GM12872 (cell line): ENCODE measurements at regions not wholly inside any gene's neighbourhood (a gene's known extent, or its start where the extent isn't known, plus 50 kb on each side); places are given as distances from the start of the nearest gene placed in this dataset.

ENCODE experiments used
- TF ChIP-seq, protein P1 (sequence below): IDR thresholded peaks from 3 replicates; pipeline ENCODE4 v1.5.1; 2011; ENCODE audit warnings: low read depth, mild to moderate bottlenecking, low read length, moderate library complexity; ENCODE audit not compliant: insufficient read depth

DNA sequence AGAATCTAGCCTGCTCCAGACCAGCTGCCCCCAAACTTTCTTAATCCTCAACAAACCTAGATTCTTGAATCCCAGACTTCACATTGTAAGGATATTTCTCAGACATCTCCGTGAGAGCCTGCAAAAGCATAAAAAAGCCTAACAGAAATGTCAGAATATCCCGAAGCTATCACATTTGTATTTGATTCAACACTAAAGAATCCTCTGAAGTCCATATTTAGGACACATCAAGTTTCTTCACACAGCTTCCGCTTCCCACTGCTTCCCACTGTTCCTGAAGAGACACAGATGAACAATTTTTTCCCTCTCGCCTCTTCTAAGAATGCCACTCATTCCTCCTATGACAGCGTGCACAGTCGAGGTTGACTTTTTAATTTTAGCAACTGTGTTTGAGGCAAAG is 396.2 kb upstream of the IGFBP3 start:
- TF ChIP-seq, protein P1, sequence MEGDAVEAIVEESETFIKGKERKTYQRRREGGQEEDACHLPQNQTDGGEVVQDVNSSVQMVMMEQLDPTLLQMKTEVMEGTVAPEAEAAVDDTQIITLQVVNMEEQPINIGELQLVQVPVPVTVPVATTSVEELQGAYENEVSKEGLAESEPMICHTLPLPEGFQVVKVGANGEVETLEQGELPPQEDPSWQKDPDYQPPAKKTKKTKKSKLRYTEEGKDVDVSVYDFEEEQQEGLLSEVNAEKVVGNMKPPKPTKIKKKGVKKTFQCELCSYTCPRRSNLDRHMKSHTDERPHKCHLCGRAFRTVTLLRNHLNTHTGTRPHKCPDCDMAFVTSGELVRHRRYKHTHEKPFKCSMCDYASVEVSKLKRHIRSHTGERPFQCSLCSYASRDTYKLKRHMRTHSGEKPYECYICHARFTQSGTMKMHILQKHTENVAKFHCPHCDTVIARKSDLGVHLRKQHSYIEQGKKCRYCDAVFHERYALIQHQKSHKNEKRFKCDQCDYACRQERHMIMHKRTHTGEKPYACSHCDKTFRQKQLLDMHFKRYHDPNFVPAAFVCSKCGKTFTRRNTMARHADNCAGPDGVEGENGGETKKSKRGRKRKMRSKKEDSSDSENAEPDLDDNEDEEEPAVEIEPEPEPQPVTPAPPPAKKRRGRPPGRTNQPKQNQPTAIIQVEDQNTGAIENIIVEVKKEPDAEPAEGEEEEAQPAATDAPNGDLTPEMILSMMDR = no peak

DNA sequence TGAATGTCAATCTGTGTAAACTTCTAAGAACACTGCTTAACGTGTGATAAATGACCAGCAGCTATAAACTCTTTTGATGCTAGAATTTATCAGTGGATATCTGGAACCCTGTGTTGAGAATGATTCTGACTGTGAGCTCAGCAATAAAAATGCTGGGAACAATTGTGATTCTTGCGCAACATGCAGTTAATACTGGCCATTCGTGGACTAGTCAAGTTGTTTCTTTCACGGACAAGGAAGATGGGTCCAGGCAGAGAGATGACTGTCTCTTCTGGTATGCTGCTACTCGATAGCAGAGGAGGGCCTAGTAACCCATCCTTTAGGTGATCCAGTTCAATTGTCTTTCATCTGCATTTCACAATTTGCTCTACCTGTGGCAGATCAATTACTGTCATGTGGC is 394.8 kb upstream of the IGFBP3 start:
- TF ChIP-seq, protein P1 = no peak

DNA sequence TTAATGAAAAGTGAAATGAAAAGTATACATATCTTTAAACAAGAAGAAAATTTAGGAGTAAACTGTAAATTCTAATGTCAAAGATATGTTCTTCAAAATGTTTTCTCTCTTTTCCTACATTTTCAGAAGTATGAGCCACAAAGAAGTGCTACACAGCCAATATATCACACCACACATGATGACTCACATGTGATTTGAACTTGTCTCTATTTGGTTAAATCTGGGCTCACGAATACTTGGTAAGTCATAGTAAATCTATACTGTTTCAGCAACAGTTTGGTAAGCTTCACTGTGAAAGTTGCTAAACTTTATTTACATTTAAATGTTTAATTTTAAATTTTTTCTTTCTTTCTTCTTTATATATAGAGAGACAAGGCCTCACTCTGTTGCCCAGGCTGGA is 380.6 kb upstream of the IGFBP3 start:
- TF ChIP-seq, protein P1 = no peak

DNA sequence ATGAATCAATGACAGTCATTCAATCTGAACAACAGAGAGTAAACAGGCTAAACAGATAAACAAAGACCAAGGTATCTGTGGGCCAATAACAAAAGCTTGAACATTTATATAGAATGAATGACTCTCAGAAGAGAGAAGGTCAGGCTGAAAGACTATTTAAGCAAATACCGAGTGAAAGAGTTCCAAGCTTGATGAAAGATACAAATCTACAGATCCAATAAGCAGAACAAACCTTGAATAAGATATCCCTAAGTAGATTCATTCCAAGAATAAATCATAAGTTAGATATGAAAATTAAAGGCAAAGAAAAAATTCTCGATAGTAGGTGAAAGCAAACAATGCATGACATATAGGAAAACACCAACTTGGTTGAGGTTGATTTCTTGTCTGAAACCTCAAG is 376.4 kb upstream of the IGFBP3 start:
- TF ChIP-seq, protein P1 = no peak

DNA sequence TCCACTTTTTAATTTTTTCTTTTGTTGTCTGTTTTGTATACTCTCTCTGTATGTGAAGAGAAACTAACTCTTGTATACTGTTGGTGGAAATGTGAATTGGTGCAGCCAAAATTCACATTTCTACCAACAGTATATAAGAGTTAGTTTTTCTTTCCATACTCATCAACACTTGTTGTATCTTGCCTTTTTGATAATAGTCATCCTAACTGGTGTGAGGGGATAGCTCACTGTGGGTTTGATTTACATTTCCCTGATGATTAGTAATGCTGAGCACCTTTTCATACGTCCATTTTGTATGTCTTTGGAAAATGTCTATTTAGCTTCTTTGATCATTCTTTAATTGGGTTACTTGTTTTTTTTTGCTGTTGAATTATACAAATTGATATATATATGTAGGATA is 375.5 kb upstream of the IGFBP3 start:
- TF ChIP-seq, protein P1 = no peak

DNA sequence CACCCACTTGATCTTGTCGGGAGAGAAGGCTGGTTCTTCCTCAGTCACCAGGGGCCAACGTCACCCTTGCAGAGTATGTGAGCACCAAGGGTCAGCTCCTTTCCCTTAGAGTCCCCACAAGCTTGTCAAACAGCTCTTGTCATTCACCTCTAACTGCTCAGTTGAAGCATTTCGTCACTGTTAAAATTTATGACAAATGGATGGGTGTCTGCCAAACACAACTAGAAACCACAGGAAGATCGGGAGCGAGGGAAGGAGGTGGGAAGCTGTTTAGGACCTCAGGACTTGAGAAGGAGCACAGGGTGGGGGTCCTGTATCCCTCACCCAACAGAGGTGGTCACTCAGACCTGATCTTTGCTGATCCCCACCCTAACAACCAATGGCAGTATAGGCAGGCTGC is 373.3 kb upstream of the IGFBP3 start:
- TF ChIP-seq, protein P1 = no peak

DNA sequence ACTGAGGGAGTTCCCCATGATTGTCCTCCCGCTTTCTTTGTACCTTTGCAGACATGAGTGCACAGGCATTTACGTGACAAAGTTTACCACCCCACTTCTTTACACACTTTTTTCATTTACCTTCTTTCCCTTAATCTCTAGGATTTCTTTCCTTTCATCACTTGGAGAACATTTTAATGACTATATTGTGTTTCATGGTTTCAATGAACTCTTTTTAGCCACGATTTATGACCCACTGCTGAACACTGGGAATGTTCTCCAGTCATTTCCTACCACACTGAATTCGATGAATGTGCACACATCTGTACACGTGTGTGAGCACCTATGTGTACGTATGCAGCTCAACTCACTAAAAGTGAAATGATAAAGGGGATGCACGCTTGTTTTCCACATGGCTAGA is 371.7 kb upstream of the IGFBP3 start:
- TF ChIP-seq, protein P1 = no peak
